NCI-H187 (cell line): ENCODE measurements at regions not wholly inside any gene's neighbourhood (a gene's known extent, or its start where the extent isn't known, plus 50 kb on each side); places are given as distances from the start of the nearest gene placed in this dataset.

ENCODE experiments used
- DNase-seq, 2 experiments: peaks; one replicate each; lab custom pipeline; 2025; lab: John Stamatoyannopoulos, UW

DNA sequence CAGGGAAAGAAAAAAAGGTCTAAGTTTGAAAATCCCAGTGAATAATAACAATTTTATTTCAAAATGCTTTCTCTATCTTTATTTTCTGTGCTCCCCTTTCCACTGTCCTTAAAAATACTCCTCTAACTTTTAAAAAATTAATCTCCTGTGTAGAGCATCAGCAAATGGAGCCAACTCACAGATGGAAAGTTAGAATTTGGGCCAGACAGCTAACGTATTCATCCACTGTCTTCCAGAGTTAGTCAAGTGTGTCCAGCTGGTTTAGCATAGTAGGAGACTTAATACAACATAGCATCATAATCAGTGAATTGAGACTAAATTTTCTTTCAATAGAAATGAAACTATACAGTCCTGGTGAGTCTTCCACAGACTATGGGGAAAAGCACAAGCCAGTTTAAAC lies 419.0 kb upstream of the LRRC7 start:
- no peak for DNase-seq

DNA sequence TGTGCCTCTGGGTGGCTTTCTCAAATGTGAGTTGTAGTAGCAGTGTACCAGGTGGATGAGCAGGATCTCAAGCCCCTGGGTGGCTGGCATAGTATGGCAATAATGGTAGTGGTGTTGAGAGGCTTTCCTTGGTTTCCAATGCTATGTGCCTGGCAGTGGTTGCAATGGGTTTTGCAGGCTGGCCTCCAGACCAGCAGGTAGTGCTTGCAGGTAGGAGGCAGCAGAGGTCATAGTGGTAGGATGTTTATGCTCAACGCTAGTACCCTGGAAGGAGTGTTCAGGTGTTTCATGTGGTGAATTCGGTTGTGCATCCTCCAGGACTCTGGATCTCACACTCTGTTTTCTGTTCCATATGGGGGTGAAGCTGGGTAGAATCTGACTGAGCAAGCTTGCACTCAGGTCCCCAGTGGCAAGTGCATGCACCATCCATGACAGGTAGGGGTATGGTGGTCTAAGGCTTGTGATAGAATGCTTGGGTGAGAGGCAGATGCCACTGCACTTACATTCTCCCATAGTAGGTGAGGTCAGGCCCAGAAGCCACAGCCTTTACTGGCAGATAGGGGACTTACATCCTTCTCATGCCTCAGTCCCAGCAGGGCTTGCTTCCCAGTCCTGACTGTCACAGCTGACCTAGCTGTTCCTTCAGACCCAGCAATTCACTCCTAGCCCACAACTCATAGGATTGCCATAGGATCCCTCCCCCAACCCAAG lies 410.5 kb upstream of the LRRC7 start:
- no peak for DNase-seq

- no peak for DNase-seq
Observed at GRCh38 chr1:69163241-69163640, 404.5 kb upstream of the LRRC7 start.

GRCh38 chr1:69163779-69164178 lies 403.9 kb upstream of the LRRC7 start:
- DNase-seq, result no peak

DNA sequence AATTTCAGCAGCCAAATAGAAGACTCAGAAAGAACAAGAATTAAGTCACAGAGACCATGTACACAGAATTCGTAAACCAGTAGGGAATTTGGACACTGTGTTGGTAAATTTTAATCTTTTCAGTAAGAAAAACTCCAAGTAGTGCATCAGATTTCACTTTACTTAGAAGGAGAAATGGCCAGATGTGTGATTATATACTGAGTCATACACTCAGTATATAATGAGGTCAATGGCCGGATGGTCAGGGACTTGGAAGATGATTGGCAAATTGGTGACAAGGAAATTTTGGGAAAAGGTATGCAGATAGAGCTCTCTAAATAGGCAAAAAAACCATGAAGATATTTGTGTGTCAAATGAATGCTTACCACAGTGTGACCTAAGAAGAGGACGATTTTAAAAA lies 399.8 kb upstream of the LRRC7 start:
- DNase-seq, result no peak

- no peak for DNase-seq
Observed at GRCh38 chr1:69171248-69171647, 396.5 kb upstream of the LRRC7 start.

DNA sequence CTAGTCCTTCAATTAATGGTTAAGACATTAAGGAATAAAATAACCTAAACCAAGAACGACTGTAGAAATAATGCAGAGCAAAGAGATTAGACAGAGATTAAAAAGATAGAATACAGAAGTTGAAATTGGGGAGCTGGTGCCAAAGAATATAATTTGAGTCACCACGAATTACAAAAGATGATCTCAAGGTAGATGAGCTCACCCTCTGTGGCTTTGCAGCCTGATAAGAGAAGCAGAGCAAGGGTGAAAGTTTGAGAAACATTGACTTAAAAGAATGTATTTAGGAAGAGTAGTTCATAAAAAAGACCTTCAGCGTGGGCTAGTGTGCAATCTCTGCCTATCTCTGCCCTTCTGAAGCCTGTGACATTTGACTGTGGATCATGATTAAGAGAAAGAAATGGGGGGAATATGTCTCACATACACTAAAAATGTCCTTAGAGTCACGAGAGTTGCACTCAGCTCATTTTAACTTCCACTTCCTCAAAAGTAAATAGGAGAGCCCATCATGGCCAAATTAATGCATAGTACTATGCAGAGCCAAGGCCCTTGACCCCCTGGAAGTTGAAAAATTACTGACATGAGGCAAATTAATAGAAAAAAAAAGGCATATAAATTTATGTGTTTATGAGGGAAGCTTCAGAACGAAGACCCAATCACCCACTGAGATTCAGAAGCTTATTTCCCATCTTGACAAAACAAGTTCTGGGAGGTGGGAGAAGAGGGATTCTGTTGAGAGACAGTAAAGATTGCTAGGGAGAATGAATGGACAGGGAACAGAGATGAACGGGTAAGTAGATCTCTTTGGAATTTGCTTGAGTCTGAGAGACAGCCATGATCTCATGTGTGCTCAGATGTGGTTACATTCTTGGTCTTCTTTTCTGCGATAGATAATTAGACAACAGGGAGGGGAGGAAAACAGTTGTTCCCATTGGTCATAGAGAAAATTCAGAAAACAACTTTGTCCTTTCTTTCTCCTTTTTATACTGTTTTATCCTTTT lies 395.4 kb upstream of the LRRC7 start:
- DNase-seq, result no peak

- no peak for DNase-seq
Observed at GRCh38 chr1:69175053-69175452, 392.7 kb upstream of the LRRC7 start.

DNA sequence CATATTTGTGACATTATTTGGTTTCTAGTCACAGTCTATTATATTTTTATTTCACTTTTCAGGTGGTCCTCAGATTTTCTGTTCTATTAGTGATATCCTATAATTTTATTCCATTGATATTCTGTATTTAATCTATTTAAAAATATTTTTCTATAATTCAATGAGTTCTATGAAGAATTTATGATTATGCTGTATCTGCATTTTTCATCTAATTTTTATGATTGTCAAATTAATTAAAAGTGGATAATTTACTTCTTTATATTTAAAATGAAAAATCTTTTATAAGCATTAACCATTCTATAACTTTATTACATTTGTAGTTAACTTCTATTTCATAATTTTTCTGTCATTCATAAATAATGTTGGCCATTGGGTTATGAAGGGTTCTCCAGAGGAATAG lies 387.4 kb upstream of the LRRC7 start:
- no peak for DNase-seq

DNA sequence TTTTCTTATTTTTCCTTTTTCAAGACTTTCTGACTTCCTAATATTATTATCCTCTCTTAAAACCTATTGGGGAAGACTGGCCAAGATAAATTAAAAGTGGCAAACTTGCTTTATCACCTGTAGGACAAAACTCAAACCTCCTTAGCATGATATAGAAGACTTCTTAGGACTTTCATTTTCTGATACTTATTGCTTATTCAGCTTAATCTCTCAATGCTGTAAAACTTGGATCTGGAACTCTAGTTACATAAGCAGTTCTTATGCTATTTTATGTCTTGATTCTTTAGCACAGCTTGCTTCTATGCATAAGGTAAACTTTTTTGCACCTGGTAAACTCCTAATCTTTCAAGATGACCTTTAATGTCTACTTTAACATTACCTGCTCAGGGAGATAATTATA lies 382.3 kb upstream of the LRRC7 start:
- no peak for DNase-seq

DNA sequence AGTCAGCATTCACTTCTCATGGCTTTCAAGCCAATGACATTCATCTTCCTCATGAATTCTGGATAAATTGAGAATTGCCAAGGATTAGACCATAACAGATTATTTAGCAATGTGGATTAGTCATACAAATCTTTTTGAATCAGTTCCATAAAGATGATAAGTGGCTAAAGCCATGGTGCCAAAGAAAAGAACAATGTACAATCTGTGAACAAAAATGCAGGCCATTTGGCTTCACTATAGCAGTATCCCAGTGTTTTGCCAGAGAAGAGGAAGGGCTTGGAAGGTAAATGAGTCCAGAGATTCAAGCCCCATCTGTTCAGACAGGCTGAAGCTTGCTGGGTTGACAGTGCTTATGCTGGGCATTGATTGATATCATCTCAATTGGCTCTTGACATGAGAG lies 376.4 kb upstream of the LRRC7 start:
- DNase-seq, result peak in 1 of 2 experiments; percentile 4

DNA sequence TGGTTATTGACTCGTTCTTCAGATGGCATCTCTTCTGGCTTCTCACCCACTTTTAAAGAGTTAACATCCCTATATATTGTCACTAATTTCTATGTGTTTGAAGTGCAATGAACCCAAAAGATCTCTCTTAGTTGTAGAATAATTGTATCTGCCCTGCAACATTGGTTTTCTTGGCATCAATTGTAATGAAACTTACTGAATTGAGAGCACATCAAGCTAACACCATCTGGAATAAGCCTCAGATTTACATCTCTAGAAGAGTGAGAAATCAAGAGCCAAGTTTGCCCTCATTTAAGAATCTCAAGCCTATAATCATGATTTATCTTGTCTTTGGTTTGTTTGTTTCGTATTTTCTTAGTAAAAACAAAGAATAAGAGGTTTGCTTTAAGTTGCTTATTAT lies 372.6 kb upstream of the LRRC7 start:
- no peak for DNase-seq

GRCh38 chr1:69196071-69196470 lies 371.7 kb upstream of the LRRC7 start:
- no peak for DNase-seq

GRCh38 chr1:69197816-69198215 lies 369.9 kb upstream of the LRRC7 start:
- DNase-seq, result no peak

GRCh38 chr1:69201716-69202115 lies 366.0 kb upstream of the LRRC7 start:
- DNase-seq, result no peak

DNA sequence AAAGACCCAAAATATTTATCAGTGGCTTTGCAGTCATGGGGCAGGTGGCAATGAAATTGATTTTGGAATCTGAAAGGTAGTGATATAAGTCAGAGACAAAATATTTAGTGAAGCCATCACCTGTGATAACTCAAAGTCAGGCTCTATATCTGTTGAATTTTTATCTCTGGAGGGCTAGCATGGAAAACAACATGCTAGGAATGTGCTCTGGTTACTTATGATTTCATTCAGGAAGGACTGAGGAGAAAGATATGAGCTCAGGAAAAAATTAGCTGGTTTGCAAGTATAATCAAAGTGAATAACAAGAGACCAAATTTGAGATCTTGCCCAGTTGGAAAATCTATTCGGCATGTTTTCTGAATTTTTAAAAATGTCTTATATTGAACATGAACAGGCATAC lies 364.6 kb upstream of the LRRC7 start:
- DNase-seq, result no peak

GRCh38 chr1:69213644-69214043 lies 354.1 kb upstream of the LRRC7 start:
- no peak for DNase-seq

- no peak for DNase-seq
Observed at GRCh38 chr1:69215883-69216282, 351.8 kb upstream of the LRRC7 start.

GRCh38 chr1:69220672-69221071 lies 347.1 kb upstream of the LRRC7 start:
- no peak for DNase-seq

DNA sequence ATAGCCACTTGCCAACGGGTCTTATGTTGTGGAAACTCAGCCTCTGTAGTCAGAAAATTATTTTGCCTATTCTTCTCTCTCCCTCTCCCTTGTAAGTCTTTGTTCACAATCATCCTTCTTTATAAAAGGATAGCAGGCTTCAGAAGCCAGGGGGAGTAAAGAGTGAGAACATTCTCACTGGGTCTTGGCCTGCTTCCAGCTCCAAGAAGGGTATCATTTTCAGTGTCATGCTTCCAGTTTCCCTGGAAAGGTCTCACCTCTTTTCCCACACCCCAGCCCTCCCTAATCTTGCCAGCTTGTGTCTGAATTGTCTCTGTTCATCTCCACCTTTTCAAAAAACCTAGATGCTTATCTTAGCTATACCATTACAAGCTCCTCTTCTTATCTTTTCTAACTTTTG lies 346.2 kb upstream of the LRRC7 start:
- DNase-seq, result no peak

GRCh38 chr1:69223156-69223555 lies 344.6 kb upstream of the LRRC7 start:
- no peak for DNase-seq

DNA sequence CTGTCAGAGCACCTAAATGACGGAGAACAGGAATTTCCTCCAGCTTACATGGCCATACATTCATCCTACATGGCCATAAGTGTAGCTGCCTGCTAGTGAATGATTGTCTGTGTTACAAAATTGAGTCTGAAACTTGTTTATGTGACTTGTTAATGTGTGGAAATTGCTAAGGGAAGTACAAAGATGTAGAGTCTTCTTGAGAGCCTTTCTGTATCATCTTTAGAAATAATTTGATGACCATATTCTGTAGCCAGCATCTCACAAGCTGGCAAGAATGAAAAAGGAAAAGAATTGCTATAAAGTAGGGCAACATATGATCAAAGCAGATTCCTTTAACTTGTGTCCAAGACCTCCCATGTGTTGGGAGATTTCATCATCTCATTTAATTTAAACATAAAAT lies 339.2 kb upstream of the LRRC7 start:
- DNase-seq, result no peak

GRCh38 chr1:69230208-69230607 lies 337.5 kb upstream of the LRRC7 start:
- DNase-seq, result no peak
